Bronchial epithelial cell (primary cell): ENCODE measurements at regions not wholly inside any gene's neighbourhood (a gene's known extent, or its start where the extent isn't known, plus 50 kb on each side); places are given as distances from the start of the nearest gene placed in this dataset.
A peak's percentile ranks its signal among the peaks of the same experiment; 100 is the strongest.

ENCODE experiments used
- DNase-seq: peaks from one replicate; pipeline ENCODE4 v3.0.0-alpha.2; 2010; ENCODE audit warnings: low read depth
- FAIRE-seq: peaks from 2 replicates; lab custom pipeline; 2011; peaks lifted over from hg19 to GRCh38; lab: Jason Lieb, UNC
- H3K27me3 ChIP-seq: 2 replicates; pipeline ENCODE4 v1.5.1; 2011; ENCODE audit warnings: low read length; ENCODE audit not compliant: control insufficient read depth, insufficient read depth
- H3K36me3 ChIP-seq: 2 replicates; pipeline ENCODE4 v1.5.1; 2011; ENCODE audit warnings: low read length; ENCODE audit not compliant: control insufficient read depth, insufficient read depth
- H3K4me3 ChIP-seq: 2 replicates; pipeline ENCODE4 v1.5.1; 2011; ENCODE audit warnings: mild to moderate bottlenecking, low read depth, low read length, control low read depth
- TF ChIP-seq, protein P1 (sequence below): IDR thresholded peaks from 2 replicates; pipeline ENCODE4 v1.5.1; 2011; ENCODE audit warnings: mild to moderate bottlenecking, moderate library complexity, low read length, control low read depth, inconsistent platforms; ENCODE audit not compliant: insufficient read depth, severe bottlenecking

DNA sequence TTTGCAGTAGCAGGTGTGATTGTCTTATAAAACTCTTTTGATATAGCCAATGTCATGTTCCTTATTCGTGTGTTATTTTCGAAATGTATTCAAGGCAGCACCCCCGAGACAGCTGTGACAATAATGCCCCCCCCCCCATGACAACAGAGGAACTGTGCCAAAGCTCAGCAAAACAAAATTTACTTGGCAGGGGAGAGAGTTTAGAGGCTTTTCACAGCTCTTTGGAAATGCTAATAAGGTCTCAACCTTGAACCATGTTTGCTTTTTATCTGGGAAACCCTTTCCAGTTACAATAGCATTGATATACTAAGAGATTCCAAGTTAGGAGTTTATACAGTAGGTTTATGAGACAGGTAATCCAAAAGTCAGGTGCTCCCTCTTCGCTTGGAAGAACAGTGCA is 56.4 kb upstream of the USP44 start:
- Histone ChIP-seq H3K4me3 (no peak overlapping the region), H3K27me3 (no peaks in the 10 kb centered on the region), H3K36me3 (no peaks in the 10 kb centered on the region)
- FAIRE-seq (no peak), DNase-seq (no peak)
- TF ChIP-seq, protein P1, sequence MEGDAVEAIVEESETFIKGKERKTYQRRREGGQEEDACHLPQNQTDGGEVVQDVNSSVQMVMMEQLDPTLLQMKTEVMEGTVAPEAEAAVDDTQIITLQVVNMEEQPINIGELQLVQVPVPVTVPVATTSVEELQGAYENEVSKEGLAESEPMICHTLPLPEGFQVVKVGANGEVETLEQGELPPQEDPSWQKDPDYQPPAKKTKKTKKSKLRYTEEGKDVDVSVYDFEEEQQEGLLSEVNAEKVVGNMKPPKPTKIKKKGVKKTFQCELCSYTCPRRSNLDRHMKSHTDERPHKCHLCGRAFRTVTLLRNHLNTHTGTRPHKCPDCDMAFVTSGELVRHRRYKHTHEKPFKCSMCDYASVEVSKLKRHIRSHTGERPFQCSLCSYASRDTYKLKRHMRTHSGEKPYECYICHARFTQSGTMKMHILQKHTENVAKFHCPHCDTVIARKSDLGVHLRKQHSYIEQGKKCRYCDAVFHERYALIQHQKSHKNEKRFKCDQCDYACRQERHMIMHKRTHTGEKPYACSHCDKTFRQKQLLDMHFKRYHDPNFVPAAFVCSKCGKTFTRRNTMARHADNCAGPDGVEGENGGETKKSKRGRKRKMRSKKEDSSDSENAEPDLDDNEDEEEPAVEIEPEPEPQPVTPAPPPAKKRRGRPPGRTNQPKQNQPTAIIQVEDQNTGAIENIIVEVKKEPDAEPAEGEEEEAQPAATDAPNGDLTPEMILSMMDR: no peak

- H3K36me3 ChIP-seq: no peaks in the 10 kb centered on the region
- DNase-seq (no peak), FAIRE-seq (no peak)
- TF ChIP-seq, protein P1: no peak
- H3K4me3 ChIP-seq: no peak overlapping the region
- H3K27me3 ChIP-seq: no peaks in the 10 kb centered on the region
Observed at GRCh38 chr12:95605875-95606274, 54.6 kb upstream of the USP44 start.

DNA sequence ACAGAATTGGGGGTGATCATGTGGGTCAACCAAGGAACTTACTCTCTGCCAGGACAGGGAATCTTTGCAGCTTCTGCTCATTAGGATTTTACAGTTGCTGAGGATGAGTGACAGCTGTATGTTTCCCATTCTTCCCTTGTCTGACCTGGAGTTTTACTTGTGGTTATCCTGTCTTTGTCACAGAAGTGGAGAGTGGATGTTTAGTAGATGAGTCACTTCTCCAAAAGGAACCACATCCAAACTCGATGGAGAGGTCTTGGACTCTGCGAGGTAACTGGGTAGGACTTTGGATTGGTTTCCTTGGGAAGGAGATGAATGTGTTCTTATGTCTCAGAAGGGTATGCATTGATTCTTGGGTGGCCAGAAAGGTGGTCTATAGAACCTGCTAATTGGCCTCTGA is 53.8 kb upstream of the USP44 start:
- Histone ChIP-seq H3K4me3 (no peak overlapping the region), H3K27me3 (no peaks in the 10 kb centered on the region), H3K36me3 (no peaks in the 10 kb centered on the region)
- DNase-seq (peak; percentile 72), FAIRE-seq (no peak)
- TF ChIP-seq, protein P1: no peak

- TF ChIP-seq, protein P1: no peak
- DNase-seq (no peak), FAIRE-seq (no peak)
- Histone ChIP-seq H3K36me3 (no peaks in the 10 kb centered on the region), H3K4me3 (no peak overlapping the region), H3K27me3 (no peaks in the 10 kb centered on the region)
Observed at GRCh38 chr12:95603351-95604145, 52.3 kb upstream of the USP44 start.

DNA sequence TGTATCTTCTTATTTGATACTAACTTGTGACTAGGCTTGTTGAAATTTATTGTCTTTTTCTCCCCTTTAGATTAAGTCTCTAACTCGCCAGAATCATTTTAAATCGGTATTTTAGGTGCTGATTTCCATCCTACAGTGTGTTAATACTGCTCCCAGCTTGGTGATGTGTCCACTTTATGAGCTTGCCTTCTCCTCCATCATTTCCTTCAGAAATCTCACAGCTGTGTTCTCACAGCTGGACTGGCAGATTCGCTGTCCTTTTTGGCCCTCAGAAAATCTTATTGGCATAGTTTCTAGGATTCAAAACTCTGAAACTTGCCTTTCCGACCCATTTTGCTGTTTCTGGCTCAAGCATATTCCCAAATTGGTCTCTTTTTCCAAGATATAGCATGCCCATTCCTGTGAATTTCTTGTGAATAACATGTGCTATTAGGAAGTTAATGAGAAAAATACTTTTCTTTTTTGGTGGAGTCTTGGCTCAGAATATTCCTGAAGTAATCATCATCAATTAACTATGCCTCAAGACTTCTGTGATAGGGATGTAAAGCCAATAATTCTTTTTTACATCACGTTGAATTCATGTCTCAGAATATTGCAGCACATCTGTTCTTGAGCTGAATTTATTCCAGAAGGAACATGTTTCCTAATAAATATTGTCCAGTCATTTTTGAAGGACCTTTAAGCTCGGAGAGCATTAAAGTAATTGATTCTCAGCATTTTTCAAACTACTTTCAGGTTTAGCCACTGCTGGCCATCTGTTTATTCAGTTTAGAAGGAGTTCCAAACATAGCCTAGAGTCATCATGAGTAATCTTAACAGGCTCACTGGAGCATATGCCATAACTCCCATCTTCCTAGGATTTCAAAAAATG is 50.0 kb upstream of the USP44 start:
- DNase-seq (peak; percentile 41), FAIRE-seq (no peak)
- no peaks in the 10 kb centered on the region for H3K27me3 ChIP-seq
- no peaks in the 10 kb centered on the region for H3K36me3 ChIP-seq
- no peak overlapping the region for H3K4me3 ChIP-seq
- TF ChIP-seq, protein P1: no peak
